SJCRH30 (cell line): ENCODE measurements at regions not wholly inside any gene's neighbourhood (a gene's known extent, or its start where the extent isn't known, plus 50 kb on each side); places are given as distances from the start of the nearest gene placed in this dataset.

ENCODE experiments used
- DNase-seq, 2 experiments: peaks; one replicate each; pipeline ENCODE4 v3.0.0-alpha.2; 2015 to 2020
- H3K27ac ChIP-seq: fragments of 250-450 bp; sonication (Bioruptor Pico); 2 replicates; pipeline ENCODE4 v1.5.1; 2020; ENCODE audit warnings: mild to moderate bottlenecking, moderate library complexity
- H3K27me3 ChIP-seq: fragments of 250-450 bp; sonication (Bioruptor Pico); 2 replicates; pipeline ENCODE4 v1.5.1; 2020; ENCODE audit warnings: mild to moderate bottlenecking, moderate library complexity
- H3K36me3 ChIP-seq: fragments of 250-450 bp; sonication (Bioruptor Pico); 2 replicates; pipeline ENCODE4 v1.5.1; 2020; ENCODE audit warnings: mild to moderate bottlenecking, moderate library complexity
- H3K4me1 ChIP-seq: fragments of 250-450 bp; sonication (Bioruptor Pico); 2 replicates; pipeline ENCODE4 v1.5.1; 2020; ENCODE audit warnings: mild to moderate bottlenecking, moderate library complexity
- H3K4me3 ChIP-seq: fragments of 250-450 bp; sonication (Bioruptor Pico); 2 replicates; pipeline ENCODE4 v1.5.1; 2020; ENCODE audit warnings: mild to moderate bottlenecking, moderate library complexity
- H3K9me3 ChIP-seq: fragments of 250-450 bp; sonication (Bioruptor Pico); replicated peaks from 2 replicates; pipeline ENCODE4 v1.5.1; 2020; ENCODE audit warnings: mild to moderate bottlenecking, moderate library complexity

DNA sequence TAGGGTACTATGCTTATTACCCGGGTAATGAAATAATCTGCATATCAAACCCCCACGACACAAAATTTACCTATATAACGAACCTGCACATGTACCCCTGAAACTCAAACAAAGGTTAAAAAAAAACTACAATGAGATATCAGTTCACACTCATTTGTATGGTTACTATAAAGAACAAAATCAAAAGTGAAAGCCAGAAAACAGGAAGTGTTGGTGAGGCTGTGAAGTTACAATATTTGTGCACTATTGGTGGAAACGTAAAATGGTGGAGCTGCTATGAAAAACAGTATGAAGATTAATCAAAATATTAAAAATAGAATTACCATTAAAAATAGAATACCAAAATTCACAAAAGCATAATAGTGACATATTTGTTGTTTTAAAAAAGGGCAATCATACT is 128.9 kb downstream of the ZIC1 start:
- Histone ChIP-seq H3K9me3 (peaks cover 10% of the 10 kb centered on the region; the same call in 1 of the 2 replicates), H3K4me1 (no peaks in the 10 kb centered on the region), H3K27me3 (no peaks in the 10 kb centered on the region), H3K36me3 (no peaks in the 10 kb centered on the region), H3K4me3 (no peak overlapping the region), H3K27ac (no peak overlapping the region)
- no peak for DNase-seq

DNA sequence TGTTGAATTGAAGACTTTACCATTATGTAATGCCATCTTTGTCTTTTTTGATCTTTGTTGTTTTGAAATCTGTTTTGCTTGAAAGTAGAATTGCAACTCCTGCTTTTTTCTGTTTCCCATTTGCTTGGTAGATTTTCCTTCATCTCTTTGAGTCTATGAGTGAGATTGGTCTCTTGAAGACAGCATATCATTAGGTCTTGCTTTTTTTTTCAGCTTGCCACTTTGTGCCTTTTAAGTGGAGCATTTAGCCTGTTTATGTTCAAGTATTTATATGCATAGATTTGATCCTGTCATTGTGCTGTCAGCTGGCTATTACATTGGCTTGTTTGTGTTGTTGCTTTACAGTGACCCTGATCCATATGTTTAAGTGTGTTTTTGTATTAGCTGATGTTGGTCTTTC is 131.8 kb downstream of the ZIC1 start:
- Histone ChIP-seq H3K4me1 (no peaks in the 10 kb centered on the region), H3K27me3 (no peaks in the 10 kb centered on the region), H3K36me3 (no peaks in the 10 kb centered on the region), H3K9me3 (peaks cover 10% of the 10 kb centered on the region; the same call in 1 of the 2 replicates), H3K4me3 (no peak overlapping the region), H3K27ac (no peak overlapping the region)
- DNase-seq = no peak

DNA sequence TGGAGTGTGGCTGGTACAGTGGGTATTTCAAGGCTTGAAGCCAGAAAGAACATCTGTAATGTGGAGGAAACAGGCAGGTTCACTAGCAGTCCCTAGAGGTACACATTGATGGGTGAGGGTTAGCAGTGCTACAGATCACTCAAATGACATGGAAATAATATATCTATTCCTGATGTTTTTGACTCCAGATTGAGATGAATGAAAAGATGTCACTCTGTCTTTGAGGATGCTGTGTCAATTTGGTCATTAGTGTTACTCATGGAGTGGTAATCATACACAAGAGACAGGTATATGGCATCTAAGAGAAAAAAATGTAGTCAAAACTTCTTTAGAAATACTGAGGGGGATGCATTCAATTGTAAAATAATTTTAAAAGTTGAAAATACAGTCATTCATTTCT is 135.1 kb downstream of the ZIC1 start:
- Histone ChIP-seq H3K4me3 (no peak overlapping the region), H3K27ac (no peak overlapping the region), H3K36me3 (no peaks in the 10 kb centered on the region), H3K9me3 (peaks cover 13% of the 10 kb centered on the region; the same call in 1 of the 2 replicates), H3K27me3 (no peaks in the 10 kb centered on the region), H3K4me1 (no peaks in the 10 kb centered on the region)
- no peak for DNase-seq

GRCh38 chr3:147551491-147551890 is 142.3 kb downstream of the ZIC1 start:
- DNase-seq = no peak
- H3K27ac ChIP-seq = no peak overlapping the region
- peaks cover 4% of the 10 kb centered on the region; the same call in 1 of the 2 replicates for H3K9me3 ChIP-seq
- peaks cover 5% of the 10 kb centered on the region; the same call in 1 of the 2 replicates for H3K4me1 ChIP-seq
- no peak overlapping the region for H3K4me3 ChIP-seq
- H3K36me3 ChIP-seq = no peaks in the 10 kb centered on the region
- H3K27me3 ChIP-seq = no peaks in the 10 kb centered on the region

GRCh38 chr3:147554332-147554731 is 145.2 kb downstream of the ZIC1 start:
- DNase-seq = peak in 1 of 2 experiments; percentile 37

GRCh38 chr3:147572970-147573340 is 163.8 kb downstream of the ZIC1 start:
- H3K27ac ChIP-seq = no peak overlapping the region
- no peak for DNase-seq

More at GRCh38 chr3:147554332-147554731, 145.2 kb downstream of the ZIC1 start:
- Histone ChIP-seq H3K9me3 (no peaks in the 10 kb centered on the region), H3K4me3 (no peak overlapping the region), H3K36me3 (no peaks in the 10 kb centered on the region), H3K27ac (no peak overlapping the region), H3K27me3 (no peaks in the 10 kb centered on the region), H3K4me1 (peaks cover 5% of the 10 kb centered on the region; the same call in 1 of the 2 replicates)

DNA sequence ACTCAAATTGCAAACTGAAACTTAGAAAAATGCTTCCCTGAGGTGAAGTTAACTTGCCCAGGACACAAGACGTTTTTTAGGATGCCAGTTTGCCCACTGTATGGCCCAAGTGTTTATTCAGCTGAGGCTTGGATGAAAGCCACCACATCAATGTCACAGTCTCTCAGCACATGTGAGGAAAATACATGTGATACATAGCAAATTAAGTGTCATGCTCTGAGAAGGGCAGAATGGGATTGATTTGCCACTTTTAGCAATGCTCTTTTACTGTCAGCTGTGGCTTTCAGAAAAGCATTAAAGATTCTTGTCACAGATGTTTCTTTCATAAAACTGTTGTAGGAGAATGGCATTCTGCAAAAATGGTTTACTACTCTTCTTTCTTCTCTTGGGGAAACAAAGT is 165.5 kb downstream of the ZIC1 start:
- no peaks in the 10 kb centered on the region for H3K36me3 ChIP-seq
- no peaks in the 10 kb centered on the region; the same call in 1 of the 2 replicates for H3K4me1 ChIP-seq
- H3K27ac ChIP-seq = no peak overlapping the region
- no peaks in the 10 kb centered on the region for H3K27me3 ChIP-seq
- no peak overlapping the region for H3K4me3 ChIP-seq
- DNase-seq = peak in 1 of 2 experiments; percentile 12
- H3K9me3 ChIP-seq = no peaks in the 10 kb centered on the region

More at GRCh38 chr3:147572970-147573340, 163.8 kb downstream of the ZIC1 start:
- H3K4me1 ChIP-seq = no peaks in the 10 kb centered on the region; the same call in 1 of the 2 replicates
- H3K4me3 ChIP-seq = no peak overlapping the region
- no peaks in the 10 kb centered on the region for H3K9me3 ChIP-seq
- H3K36me3 ChIP-seq = no peaks in the 10 kb centered on the region
- H3K27me3 ChIP-seq = no peaks in the 10 kb centered on the region

- Histone ChIP-seq H3K4me1 (no peaks in the 10 kb centered on the region), H3K27me3 (no peaks in the 10 kb centered on the region), H3K4me3 (no peak overlapping the region), H3K36me3 (no peaks in the 10 kb centered on the region), H3K9me3 (no peaks in the 10 kb centered on the region), H3K27ac (no peak overlapping the region)
- no peak for DNase-seq
These were observed 166.2 kb downstream of the ZIC1 start for GRCh38 chr3:147575391-147575790.

GRCh38 chr3:147582642-147583041 is 173.5 kb downstream of the ZIC1 start:
- DNase-seq = no peak
- Histone ChIP-seq H3K27ac (no peak overlapping the region), H3K36me3 (no peaks in the 10 kb centered on the region), H3K9me3 (no peaks in the 10 kb centered on the region), H3K27me3 (no peaks in the 10 kb centered on the region), H3K4me3 (no peak overlapping the region), H3K4me1 (no peaks in the 10 kb centered on the region)

DNA sequence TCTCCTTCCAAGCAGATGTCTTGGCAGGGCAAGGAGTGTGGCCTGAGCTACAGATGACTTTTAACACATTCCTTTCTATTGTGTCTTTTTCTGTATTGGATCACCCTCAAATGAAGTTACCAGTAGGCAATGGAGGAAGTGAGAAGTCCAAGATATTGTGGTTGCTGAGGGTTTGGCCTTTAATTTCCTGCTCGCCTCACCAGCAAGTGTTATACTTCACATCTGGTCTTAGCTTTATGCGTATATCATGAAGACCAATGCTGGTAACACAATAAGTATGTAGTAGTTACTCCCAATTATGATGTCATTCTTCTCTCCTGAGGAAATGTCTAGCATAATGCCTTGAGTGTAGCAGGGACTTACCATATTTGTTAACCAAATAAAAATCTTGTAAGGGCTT is 179.9 kb downstream of the ZIC1 start:
- DNase-seq = no peak
- H3K36me3 ChIP-seq = no peaks in the 10 kb centered on the region
- H3K27ac ChIP-seq = no peak overlapping the region
- H3K4me3 ChIP-seq = no peak overlapping the region
- H3K9me3 ChIP-seq = peaks cover under 1% of the 10 kb centered on the region; the same call in 1 of the 2 replicates
- H3K4me1 ChIP-seq = no peaks in the 10 kb centered on the region
- no peaks in the 10 kb centered on the region for H3K27me3 ChIP-seq

- no peak overlapping the region; the same call in 1 of the 2 replicates for H3K27ac ChIP-seq
- DNase-seq = peak in 1 of 2 experiments; percentile 21
- H3K36me3 ChIP-seq = no peaks in the 10 kb centered on the region
- peaks cover 6% of the 10 kb centered on the region; the same call in 1 of the 2 replicates for H3K9me3 ChIP-seq
- H3K27me3 ChIP-seq = no peaks in the 10 kb centered on the region
- peaks cover 9% of the 10 kb centered on the region for H3K4me1 ChIP-seq
- no peak overlapping the region for H3K4me3 ChIP-seq
These were observed 195.0 kb downstream of the ZIC1 start for GRCh38 chr3:147604136-147604535.

DNA sequence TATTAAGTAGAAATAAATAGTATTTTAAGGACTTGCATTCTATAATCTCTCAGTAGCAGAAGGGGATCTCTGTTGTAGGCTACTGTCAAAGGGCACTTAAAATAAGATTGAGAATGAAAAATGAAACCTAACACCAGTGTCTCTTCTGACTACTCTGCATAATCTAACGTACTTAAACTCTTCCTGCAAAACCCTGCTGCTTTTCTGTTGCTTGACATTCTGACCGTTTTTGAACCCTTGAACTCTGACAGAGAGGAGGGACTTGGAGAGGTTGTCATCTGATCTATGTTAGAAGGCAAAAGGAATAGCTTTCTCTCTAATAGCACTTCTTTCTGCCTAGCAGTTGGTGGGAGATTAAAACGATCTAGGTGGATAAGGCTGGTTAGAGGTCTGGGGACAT is 204.6 kb downstream of the ZIC1 start:
- Histone ChIP-seq H3K36me3 (no peaks in the 10 kb centered on the region), H3K4me3 (no peak overlapping the region), H3K27ac (no peak overlapping the region), H3K4me1 (peaks cover 18% of the 10 kb centered on the region), H3K27me3 (no peaks in the 10 kb centered on the region), H3K9me3 (no peaks in the 10 kb centered on the region)
- peak; percentile 7 to 48 for DNase-seq

- Histone ChIP-seq H3K4me3 (no peak overlapping the region), H3K36me3 (no peaks in the 10 kb centered on the region), H3K4me1 (peaks cover 18% of the 10 kb centered on the region), H3K27me3 (no peaks in the 10 kb centered on the region), H3K9me3 (no peaks in the 10 kb centered on the region), H3K27ac (no peak overlapping the region)
- peak in 1 of 2 experiments; percentile 29 for DNase-seq
These were observed 205.0 kb downstream of the ZIC1 start for GRCh38 chr3:147614210-147614609.

DNA sequence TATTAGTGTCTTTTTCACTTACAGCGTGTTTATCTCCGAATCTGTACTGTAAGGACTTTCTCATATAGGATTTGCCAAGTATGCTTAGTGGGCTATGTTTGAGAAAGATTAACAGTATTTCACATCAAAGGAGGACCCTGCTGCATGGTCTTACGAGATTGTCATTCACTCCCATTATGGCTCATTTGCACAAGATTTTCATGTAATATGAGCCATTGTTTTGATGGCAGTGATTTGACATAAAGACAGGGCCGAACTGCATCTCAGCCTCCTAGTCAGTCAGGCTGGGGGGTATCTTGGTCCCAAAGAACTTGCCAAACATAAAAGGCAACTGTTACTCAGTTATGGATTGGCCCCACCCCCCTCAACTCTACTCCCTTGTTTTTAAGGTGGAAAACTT is 205.9 kb downstream of the ZIC1 start:
- no peaks in the 10 kb centered on the region for H3K36me3 ChIP-seq
- H3K4me3 ChIP-seq = no peak overlapping the region
- H3K27me3 ChIP-seq = no peaks in the 10 kb centered on the region
- H3K4me1 ChIP-seq = peaks cover 24% of the 10 kb centered on the region
- H3K27ac ChIP-seq = no peak overlapping the region
- H3K9me3 ChIP-seq = no peaks in the 10 kb centered on the region
- peak in 1 of 2 experiments; percentile 4 for DNase-seq

DNA sequence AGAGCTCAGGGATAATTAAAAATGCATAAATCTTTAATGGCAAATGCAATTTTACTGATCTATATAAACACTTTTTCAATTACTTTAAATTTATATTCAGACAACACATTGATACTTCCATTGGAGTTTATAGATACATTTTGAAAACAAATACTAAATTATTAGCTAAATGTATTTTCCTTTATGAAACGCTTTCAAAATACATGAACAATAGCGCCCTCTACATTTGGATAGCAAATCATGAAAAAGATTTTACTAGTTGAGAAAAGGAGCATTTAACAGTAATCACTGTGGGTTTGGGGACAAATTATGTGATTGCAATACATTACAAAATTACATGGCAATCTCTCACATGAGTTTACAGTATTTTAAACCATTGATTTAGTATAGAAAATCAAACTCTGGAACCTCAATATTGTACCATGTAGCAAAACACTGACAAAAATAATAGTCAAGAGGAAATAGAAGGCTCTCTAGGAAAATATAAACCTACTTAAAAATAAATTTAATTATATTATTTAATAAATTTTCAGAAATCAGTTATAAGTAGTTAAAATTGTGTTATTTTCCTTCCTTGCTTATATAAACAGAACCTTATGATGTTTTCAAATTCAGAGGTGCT is 207.9 kb downstream of the ZIC1 start:
- peak in 1 of 2 experiments; percentile 44 for DNase-seq
- Histone ChIP-seq H3K4me3 (no peak overlapping the region), H3K27ac (no peak overlapping the region), H3K27me3 (no peaks in the 10 kb centered on the region), H3K9me3 (no peaks in the 10 kb centered on the region), H3K4me1 (peaks cover 27% of the 10 kb centered on the region), H3K36me3 (no peaks in the 10 kb centered on the region)

DNA sequence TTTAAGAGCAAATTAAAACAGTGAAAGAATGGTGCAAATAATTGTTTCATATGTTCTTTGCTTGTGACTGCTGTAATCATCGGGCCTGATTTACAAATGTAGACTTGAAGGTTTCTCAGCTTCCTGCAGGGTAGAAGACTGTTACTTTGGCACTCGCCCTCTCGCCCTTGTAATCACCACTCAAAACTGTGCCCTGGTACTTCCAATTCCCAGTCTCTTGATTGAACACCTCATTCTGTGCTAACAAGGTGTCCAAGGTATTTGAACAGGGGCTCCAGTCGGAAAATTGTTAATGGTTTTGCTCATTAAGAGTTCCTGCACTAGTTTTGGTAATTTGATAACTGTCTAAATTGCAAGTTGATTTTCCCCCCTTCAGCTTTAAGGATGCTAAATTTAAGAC is 209.5 kb downstream of the ZIC1 start:
- Histone ChIP-seq H3K27me3 (no peaks in the 10 kb centered on the region), H3K9me3 (no peaks in the 10 kb centered on the region), H3K4me3 (no peak overlapping the region), H3K36me3 (no peaks in the 10 kb centered on the region), H3K4me1 (peaks cover 25% of the 10 kb centered on the region), H3K27ac (no peak overlapping the region)
- DNase-seq = peak in 1 of 2 experiments; percentile 27
